Stimulated activated CD4-positive, alpha-beta T cell treated with anti-CD3 and anti-CD28 coated beads, Interleukin-15, amount 100 ng/mL, for 48 hours (primary cell): ENCODE measurements at regions not wholly inside any gene's neighbourhood (a gene's known extent, or its start where the extent isn't known, plus 50 kb on each side); places are given as distances from the start of the nearest gene placed in this dataset.
"Not testable (repeated sequence)": the region's sequence is repeated elsewhere in the genome, so short reads cannot be mapped to it uniquely, and the experiment has no call there.

Experiments
- DNase-seq, 2 donors: peaks; one replicate each; pipeline ENCODE4 v3.0.0-alpha.2; 2020; ENCODE audit warnings: low read depth in 2 of 2

DNA sequence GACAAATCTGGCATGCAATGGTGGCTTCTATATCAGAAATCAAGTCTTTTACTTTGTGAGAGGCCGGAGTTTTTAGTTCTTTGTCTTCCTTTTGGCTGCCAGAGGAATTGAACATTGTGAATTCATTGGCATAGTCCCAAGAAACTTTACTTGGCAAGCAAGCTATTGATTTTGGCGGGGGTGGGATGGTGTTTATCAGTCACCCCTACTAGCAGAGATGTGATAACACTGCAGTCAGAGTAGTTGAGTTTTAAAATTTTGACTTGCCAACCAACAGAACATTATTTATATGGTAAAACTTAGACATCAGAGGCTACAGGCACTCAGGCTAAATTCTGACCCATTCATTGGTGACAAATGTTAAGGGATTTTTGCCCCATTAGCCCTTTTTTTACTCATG, 129.7 kb downstream of the FAM72C start:
- DNase-seq, result not testable (repeated sequence)

DNA sequence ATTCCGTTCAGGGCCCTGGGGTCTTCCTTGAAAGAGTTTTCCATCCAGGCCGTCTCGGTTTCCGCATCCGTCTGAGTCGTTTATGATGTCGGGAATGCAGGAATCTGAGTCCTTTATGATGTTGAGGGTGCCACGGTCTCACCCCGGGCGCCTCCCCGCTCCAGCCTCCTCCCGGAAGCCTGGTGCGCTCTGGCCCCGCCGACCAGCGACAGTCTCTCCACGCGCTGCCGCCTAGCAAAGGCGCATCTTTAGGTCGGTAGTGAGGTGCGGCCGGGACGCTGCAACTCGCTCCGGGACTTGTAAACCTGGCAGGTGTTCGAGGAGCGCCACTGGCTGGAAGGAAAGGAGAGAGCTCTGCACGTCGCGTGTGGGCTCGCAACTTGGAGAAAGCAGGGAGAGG, 132.6 kb downstream of the FAM72C start:
- not testable (repeated sequence) for DNase-seq

DNA sequence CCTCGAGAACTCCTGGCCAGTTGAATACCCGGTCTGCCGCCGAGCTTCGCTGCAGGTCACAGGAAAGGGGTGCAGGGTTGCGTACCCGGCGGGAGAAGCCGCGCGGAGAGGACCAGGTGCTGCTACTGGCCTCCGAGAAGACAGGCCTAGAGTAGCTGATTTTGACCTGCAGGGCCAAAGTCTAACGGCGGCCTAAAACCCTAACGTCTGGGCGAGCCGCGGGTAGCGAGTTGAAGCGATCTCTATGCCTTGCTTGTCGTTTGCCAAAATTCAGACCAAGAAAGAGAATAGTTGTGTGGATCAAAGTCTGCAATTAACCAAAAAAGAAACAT, 133.2 kb downstream of the FAM72C start:
- not testable (repeated sequence) for DNase-seq

- DNase-seq, result not testable (repeated sequence)
These were observed 133.7 kb downstream of the FAM72C start for GRCh38 chr1:143837924-143838597.

DNA sequence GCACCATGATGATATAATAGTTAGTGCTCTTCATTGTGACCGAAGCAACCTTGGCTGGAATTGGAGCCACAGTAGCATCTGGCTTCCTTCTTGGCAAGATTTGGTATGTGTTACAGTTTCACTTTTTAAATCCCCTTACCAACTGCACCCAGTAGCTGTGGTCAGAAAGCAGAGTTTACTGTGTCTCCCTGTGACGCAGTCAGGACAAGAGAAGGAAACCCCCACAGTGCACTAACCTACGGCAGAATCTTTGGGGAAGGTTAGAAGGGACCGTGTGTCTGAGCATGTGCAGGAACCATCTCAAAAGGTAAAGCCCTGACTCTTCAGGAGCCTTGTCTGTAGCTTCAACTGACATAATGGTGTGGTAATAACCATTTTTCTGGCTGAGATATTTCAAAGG, 138.4 kb downstream of the FAM72C start:
- not testable (repeated sequence) for DNase-seq

DNA sequence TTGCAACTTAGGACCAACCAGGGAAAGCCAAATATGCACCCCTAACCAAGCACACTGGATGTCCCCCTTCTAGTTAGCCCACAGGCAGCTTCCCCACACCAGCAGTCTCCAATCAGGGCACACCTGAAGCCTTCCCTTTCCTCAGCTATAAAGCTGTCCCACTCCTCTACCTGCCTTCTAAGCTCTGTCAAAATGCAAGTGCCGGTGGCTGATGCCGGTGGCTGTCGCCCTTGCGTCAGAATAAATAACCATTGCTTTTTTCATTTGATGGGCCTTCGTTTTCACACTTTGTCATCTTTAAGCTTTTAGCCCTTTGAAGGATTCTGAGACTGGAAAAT, 139.4 kb downstream of the FAM72C start:
- not testable (repeated sequence) for DNase-seq

DNA sequence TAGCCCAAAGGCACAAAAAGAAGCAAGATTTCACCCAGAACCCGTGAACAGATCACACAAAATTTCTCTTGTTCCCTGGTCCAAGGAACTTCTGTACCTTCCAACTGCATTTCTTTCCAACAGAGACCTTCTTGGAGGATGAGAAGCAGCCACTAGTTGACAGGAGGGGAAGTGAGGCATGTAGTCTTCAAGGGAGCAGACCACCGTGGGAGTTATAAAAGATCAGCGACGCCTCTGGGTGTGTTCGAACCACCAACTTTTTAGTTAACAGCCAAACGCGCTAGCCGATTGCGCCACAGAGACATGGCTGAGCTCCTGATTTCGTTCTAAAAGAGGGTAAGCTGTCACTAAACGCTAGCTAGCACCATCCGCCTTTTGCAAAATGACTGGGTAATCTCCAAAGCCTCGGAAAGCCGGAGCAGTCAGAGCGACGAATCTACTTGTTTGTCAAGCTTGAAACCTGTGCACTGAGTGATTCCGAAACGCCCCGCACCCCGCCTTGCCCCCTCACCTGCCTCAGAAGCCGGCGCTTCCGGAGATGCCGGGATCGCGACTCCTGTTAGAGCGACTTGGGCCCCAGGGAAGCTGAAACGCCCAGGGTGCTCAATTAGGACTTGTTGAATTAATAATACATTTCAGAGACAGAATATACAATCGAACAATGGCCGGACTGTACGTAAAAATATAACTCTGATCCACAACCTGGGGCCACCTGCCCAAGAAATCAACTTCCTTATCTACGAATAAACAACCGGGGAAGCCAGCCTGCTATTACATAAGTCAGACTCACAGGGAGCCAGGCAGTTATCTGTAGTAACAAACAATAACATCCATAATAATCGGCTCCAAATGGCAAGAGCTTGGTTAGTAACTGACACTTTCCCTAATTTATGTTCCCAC, 140.1 kb downstream of the FAM72C start:
- DNase-seq, result not testable (repeated sequence)

DNA sequence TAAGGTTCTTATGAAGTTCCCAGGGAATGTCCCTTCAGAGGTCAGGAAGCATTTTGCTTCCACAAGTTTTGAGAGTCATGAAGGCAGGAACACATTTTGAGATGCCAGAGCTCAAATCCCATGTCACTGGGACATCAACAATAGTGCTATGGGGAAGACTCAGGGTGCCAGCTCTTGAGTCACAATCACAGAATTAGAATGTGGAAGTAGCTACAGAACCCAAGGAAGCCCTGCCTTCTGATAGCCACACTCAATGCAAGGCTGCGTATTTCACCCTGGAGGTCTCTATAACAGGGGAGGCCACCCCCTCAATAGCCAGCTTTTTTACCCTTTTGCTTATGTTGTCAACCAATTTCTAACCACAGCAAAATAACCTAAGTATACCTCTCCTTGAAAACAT, 145.6 kb downstream of the FAM72C start:
- not testable (repeated sequence) for DNase-seq

GRCh38 chr1:143824266-143824665, 147.5 kb downstream of the FAM72C start:
- DNase-seq, result not testable (repeated sequence)

GRCh38 chr1:143820058-143820457, 151.7 kb downstream of the FAM72C start:
- DNase-seq, result not testable (repeated sequence)

- DNase-seq, result not testable (repeated sequence)
These were observed 155.4 kb downstream of the FAM72C start for GRCh38 chr1:143816369-143816768.

- DNase-seq, result not testable (repeated sequence)
These were observed 166.4 kb downstream of the FAM72C start for GRCh38 chr1:143805374-143805773.

- DNase-seq, result not testable (repeated sequence)
These were observed 167.0 kb downstream of the FAM72C start for GRCh38 chr1:143804707-143805356.

- DNase-seq, result peak; percentile 6 to 9
These were observed 167.8 kb downstream of the FAM72C start for GRCh38 chr1:143803927-143804411.

DNA sequence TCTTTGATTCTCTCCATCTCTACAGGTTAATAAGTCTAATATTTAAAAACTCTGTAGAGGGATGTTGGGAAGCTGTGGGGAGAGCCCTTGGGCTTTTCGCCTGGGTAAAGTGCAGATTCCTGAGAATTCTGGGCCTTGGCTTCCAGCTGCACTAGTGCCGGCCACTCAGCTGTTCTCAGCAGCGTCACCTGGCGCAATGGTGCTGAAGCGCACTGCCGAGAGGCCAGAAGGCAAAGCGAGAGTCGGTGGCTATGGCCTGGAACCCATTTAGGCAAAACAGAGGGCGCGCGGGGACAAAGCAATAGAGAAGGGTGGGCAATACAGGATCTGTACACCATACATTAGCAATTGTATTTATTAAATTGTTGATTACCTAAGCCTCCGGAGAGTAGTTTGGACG, 168.7 kb downstream of the FAM72C start:
- not testable (repeated sequence) for DNase-seq

- DNase-seq, result not testable (repeated sequence)
These were observed 172.1 kb downstream of the FAM72C start for GRCh38 chr1:143799568-143800187.

- not testable (repeated sequence) for DNase-seq
These were observed 175.4 kb downstream of the FAM72C start for GRCh38 chr1:143796369-143796768.

- not testable (repeated sequence) for DNase-seq
These were observed 179.5 kb downstream of the FAM72C start for GRCh38 chr1:143792047-143792937.

DNA sequence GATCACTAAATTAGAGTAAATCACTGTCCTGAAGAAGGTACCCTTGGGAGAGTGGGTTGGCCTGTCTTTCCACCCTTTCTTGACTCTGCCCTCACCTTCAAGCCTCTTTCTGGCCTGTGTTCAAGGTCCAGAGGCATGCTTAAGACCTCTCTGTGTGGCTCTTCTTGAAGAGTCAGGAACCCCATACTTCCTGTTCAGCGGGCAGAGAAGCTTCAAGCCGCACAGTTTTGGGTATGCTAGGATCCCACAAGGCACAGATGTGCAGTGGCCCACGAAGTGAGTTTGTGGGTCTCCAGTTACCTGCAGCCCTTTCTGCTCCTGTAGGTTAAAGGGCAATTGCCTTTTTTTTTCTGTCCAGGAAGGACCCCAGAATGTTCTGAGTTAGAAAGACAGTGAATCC, 185.4 kb downstream of the FAM72C start:
- DNase-seq, result not testable (repeated sequence)

- DNase-seq, result not testable (repeated sequence)
These were observed 185.9 kb downstream of the FAM72C start for GRCh38 chr1:143785883-143786282.
